GM12865 (cell line): ENCODE measurements at regions not wholly inside any gene's neighbourhood (a gene's known extent, or its start where the extent isn't known, plus 50 kb on each side); places are given as distances from the start of the nearest gene placed in this dataset.

Experiments used
- DNase-seq: peaks from one replicate; pipeline ENCODE4 v3.0.0; 2010; ENCODE audit warnings: low read depth
- H3K4me3 ChIP-seq: 2 replicates; pipeline ENCODE4 v1.5.1; 2011; ENCODE audit warnings: mild to moderate bottlenecking, low read depth, low read length, control low read depth
- TF ChIP-seq, protein P1 (sequence below): IDR thresholded peaks from 2 replicates; pipeline ENCODE4 v1.5.1; 2011; ENCODE audit warnings: low read length, control low read depth, low read depth, inconsistent platforms; ENCODE audit not compliant: insufficient read depth; ENCODE audit errors: missing control alignments

- DNase-seq: no peak
- no peak overlapping the region for H3K4me3 ChIP-seq
- TF ChIP-seq, protein P1, sequence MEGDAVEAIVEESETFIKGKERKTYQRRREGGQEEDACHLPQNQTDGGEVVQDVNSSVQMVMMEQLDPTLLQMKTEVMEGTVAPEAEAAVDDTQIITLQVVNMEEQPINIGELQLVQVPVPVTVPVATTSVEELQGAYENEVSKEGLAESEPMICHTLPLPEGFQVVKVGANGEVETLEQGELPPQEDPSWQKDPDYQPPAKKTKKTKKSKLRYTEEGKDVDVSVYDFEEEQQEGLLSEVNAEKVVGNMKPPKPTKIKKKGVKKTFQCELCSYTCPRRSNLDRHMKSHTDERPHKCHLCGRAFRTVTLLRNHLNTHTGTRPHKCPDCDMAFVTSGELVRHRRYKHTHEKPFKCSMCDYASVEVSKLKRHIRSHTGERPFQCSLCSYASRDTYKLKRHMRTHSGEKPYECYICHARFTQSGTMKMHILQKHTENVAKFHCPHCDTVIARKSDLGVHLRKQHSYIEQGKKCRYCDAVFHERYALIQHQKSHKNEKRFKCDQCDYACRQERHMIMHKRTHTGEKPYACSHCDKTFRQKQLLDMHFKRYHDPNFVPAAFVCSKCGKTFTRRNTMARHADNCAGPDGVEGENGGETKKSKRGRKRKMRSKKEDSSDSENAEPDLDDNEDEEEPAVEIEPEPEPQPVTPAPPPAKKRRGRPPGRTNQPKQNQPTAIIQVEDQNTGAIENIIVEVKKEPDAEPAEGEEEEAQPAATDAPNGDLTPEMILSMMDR: no peak
Measured at GRCh38 chr7:86932038-86932512, 127.4 kb downstream of the ELAPOR2 start.

DNA sequence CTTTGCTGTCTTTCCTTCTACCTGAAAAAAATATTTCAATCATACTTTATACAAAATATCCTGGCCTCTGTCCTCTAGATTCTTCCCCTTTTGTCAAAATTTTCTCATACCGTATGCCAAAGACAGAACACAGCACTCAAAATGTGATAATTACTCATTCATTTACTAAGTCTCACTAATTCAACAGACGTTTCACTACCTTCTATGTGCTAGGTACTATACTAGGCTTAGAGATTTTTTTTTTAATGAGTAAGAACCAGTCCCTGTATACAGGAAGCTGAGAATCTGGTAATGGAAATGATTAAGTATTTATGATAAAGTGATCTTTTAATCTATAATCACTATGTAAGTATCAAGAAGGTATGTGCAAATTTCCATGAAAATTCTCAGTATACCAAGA, 128.0 kb downstream of the ELAPOR2 start:
- no peak overlapping the region for H3K4me3 ChIP-seq
- no peak for DNase-seq
- TF ChIP-seq, protein P1: no peak

- no peak for DNase-seq
- TF ChIP-seq, protein P1: no peak
- no peak overlapping the region for H3K4me3 ChIP-seq
Measured at GRCh38 chr7:86930554-86931307, 128.7 kb downstream of the ELAPOR2 start.

- TF ChIP-seq, protein P1: no peak
- no peak overlapping the region for H3K4me3 ChIP-seq
- peak; percentile 36 for DNase-seq
Measured at GRCh38 chr7:86929293-86930109, 130.0 kb downstream of the ELAPOR2 start.

GRCh38 chr7:86928308-86928707, 131.1 kb downstream of the ELAPOR2 start:
- TF ChIP-seq, protein P1: no peak
- H3K4me3 ChIP-seq: no peak overlapping the region
- DNase-seq: no peak

DNA sequence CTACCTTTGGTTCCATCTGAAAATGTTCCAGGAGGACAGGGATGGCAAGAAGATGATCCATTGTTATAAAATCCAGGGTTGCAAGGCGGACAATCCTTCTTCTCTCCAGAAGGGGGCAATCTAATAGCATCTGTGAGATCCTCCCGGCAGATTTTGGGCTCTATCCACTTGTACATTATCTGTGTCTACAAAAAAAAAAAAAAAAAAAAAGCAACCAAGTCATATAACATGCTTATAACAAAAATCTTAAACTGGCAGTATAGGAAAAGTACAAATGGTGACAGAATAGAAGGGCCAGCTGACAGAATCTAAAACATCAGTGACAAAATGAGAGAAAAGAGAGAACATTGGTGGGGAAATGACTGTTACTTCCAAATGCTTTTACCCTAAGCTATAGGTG, 132.7 kb downstream of the ELAPOR2 start:
- TF ChIP-seq, protein P1: peak; percentile 73
- peak; percentile 73 for DNase-seq
- no peak overlapping the region for H3K4me3 ChIP-seq
